Uterus (tissue), 2 donors: ENCODE measurements at regions not wholly inside any gene's neighbourhood (a gene's known extent, or its start where the extent isn't known, plus 50 kb on each side); places are given as distances from the start of the nearest gene placed in this dataset.

Source experiments
- CTCF ChIP-seq, 4 experiments: fragments of 200-600 bp in 2 of 4; fragments of 450-650 bp in 2 of 4; sonication (generic) in 2 of 4; IDR thresholded peaks; one replicate each; pipeline ENCODE4 v1.5.1; 2016 to 2019; ENCODE audit warnings: antibody characterized with exemption in 4 of 4, mild to moderate bottlenecking in 2 of 4, moderate library complexity in 1 of 4
- POLR2A ChIP-seq, 2 donors: fragments of 450-650 bp; IDR thresholded peaks; one replicate each; pipeline ENCODE4 v1.6.1; 2016; ENCODE audit warnings: antibody characterized with exemption in 2 of 2, mild to moderate bottlenecking in 1 of 2, moderate library complexity in 1 of 2

- TF ChIP-seq POLR2A (IDR thresholded peaks at IDR 0.05) (no peak), CTCF (IDR thresholded peaks at IDR 0.05) (no peak)
Measured at GRCh38 chr1:5516756-5517155, 475.5 kb downstream of the NPHP4 start.
